ENCODE measurements at regions not wholly inside any gene's neighbourhood (a gene's known extent, or its start where the extent isn't known, plus 50 kb on each side); places are given as distances from the start of the nearest gene placed in this dataset.

DNA sequence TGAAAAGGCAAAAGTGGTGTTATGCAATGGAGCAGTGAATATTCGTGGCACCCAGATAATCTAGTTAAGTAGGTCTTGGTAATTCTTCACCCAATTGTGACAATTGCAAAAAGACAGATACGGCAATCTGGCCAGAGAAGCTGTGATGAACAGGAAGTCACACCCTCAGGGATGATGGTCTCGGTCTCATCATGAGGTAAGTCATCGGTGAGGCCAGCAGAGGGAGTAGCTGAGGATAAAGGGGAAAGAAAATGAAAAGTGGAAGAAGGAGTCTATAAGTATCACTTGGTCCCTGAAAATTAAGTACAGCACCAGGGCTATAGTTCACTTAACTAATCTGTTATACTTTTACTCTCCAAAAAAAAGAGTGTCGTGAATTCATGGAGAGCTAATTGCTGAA lies 258.8 kb upstream of the NCAM2 start:
- no peak for TF ChIP-seq POLR2A (IDR thresholded peaks at IDR 0.05)
- TF ChIP-seq, protein P1, sequence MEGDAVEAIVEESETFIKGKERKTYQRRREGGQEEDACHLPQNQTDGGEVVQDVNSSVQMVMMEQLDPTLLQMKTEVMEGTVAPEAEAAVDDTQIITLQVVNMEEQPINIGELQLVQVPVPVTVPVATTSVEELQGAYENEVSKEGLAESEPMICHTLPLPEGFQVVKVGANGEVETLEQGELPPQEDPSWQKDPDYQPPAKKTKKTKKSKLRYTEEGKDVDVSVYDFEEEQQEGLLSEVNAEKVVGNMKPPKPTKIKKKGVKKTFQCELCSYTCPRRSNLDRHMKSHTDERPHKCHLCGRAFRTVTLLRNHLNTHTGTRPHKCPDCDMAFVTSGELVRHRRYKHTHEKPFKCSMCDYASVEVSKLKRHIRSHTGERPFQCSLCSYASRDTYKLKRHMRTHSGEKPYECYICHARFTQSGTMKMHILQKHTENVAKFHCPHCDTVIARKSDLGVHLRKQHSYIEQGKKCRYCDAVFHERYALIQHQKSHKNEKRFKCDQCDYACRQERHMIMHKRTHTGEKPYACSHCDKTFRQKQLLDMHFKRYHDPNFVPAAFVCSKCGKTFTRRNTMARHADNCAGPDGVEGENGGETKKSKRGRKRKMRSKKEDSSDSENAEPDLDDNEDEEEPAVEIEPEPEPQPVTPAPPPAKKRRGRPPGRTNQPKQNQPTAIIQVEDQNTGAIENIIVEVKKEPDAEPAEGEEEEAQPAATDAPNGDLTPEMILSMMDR (IDR thresholded peaks at IDR 0.05): no peak
